GM12878 (cell line): ENCODE measurements at regions not wholly inside any gene's neighbourhood (a gene's known extent, or its start where the extent isn't known, plus 50 kb on each side); places are given as distances from the start of the nearest gene placed in this dataset.
A peak's percentile ranks its signal among the peaks of the same experiment; 100 is the strongest.

Source experiments
- ATAC-seq: fragments of 200-7000 bp; cut with Tn5 transposase; 3 replicates; pipeline ENCODE4 v1.9.1; 2020; ENCODE audit warnings: mild to moderate bottlenecking, moderate library complexity
- BruUV-seq: library from RNA; stranded (reverse); fragments of 400-500 nt; replicated peaks from 2 replicates; lab custom pipeline; 2021; lab: Mats Ljungman, UMichigan
- CTCF ChIA-PET: fragments of 300-600 bp; sonication (Branson Sonifier 250); formaldehyde crosslinking; extraction: SDS; loops from one replicate; lab custom pipeline; 2021; ENCODE audit warnings: inconsistent platforms; lab: Yijun Ruan, JAX
- POLR2A ChIA-PET: fragments of 350-600 bp; formaldehyde crosslinking; extraction: SDS; loops from one replicate; lab custom pipeline; 2021; ENCODE audit warnings: inconsistent platforms; lab: Charles Lee
- RAD21 ChIA-PET: fragments of 300-600 bp; sonication (Branson Sonifier 250); formaldehyde crosslinking; loops from one replicate; lab custom pipeline; 2023; ENCODE audit warnings: antibody characterized with exemption; ENCODE audit not compliant: unreplicated experiment; lab: Charles Lee
- SMC1A ChIA-PET: fragments of 300-600 bp; sonication (Branson Sonifier 250); formaldehyde crosslinking; loops from one replicate; lab custom pipeline; 2023; ENCODE audit not compliant: unreplicated experiment, uncharacterized antibody; lab: Charles Lee
- DNase-seq: peaks from one replicate; pipeline ENCODE4 v3.0.0-alpha.2; 2011; ENCODE audit warnings: low read depth, low spot score
- FAIRE-seq: peaks from 3 replicates; lab custom pipeline; 2011; peaks lifted over from hg19 to GRCh38; lab: Jason Lieb, UNC
- H2AFZ ChIP-seq: 2 replicates; pipeline ENCODE4 v1.6.0; 2011; ENCODE audit warnings: low read depth, low read length, control low read depth; ENCODE audit not compliant: control insufficient read depth
- H3K27ac ChIP-seq: 2 replicates; pipeline ENCODE4 v1.5.1; 2011; ENCODE audit warnings: control low read depth; ENCODE audit not compliant: control insufficient read depth, insufficient read depth
- H3K27me3 ChIP-seq, 2 experiments: replicated peaks in 1 of 2; 2 replicates each; pipeline versions ENCODE4 v1.6.0 to v1.6.1; 2011; ENCODE audit warnings: low read length in 1 of 2; ENCODE audit not compliant: control insufficient read depth in 2 of 2, insufficient read depth in 2 of 2
- H3K36me3 ChIP-seq, 2 experiments: 2 replicates each; pipeline ENCODE4 v1.5.1; 2011; ENCODE audit warnings: low read length in 1 of 2; ENCODE audit not compliant: control insufficient read depth in 2 of 2, insufficient read depth in 2 of 2
- H3K4me1 ChIP-seq: 2 replicates; pipeline ENCODE4 v1.6.1; 2011; ENCODE audit warnings: mild to moderate bottlenecking, low read length, moderate library complexity, mixed read lengths; ENCODE audit not compliant: control insufficient read depth, insufficient read depth
- H3K4me2 ChIP-seq: 2 replicates; pipeline ENCODE4 v1.6.0; 2011; ENCODE audit warnings: control low read depth; ENCODE audit not compliant: control insufficient read depth, insufficient read depth
- H3K4me3 ChIP-seq: fragments of 200-600 bp; sonication (generic); 2 replicates; pipeline ENCODE4 v1.5.1; 2016
- H3K79me2 ChIP-seq: 2 replicates; pipeline ENCODE4 v1.6.0; 2011; ENCODE audit warnings: low read length; ENCODE audit not compliant: control insufficient read depth, insufficient read depth
- H3K9ac ChIP-seq: 2 replicates; pipeline ENCODE4 v1.8.0; 2011; ENCODE audit warnings: low read length, control low read depth, mixed read lengths; ENCODE audit not compliant: control insufficient read depth, insufficient read depth
- H3K9me3 ChIP-seq: replicated peaks from 3 replicates; pipeline ENCODE4 v1.5.1; 2011; ENCODE audit warnings: mild to moderate bottlenecking, low read length; ENCODE audit not compliant: control insufficient read depth, insufficient read depth
- H4K20me1 ChIP-seq: 2 replicates; pipeline ENCODE4 v1.6.0; 2011; ENCODE audit not compliant: control insufficient read depth, insufficient read depth
- ETV6 ChIP-seq, 2 experiments: fragments of 450-650 bp in 1 of 2; IDR thresholded peaks in 1 of 2; conservative IDR thresholded peaks in 1 of 2; 2 replicates each; pipeline ENCODE4 v1.6.1; 2014; ENCODE audit warnings: antibody characterized with exemption in 1 of 2, borderline replicate concordance in 1 of 2, low read depth in 1 of 2, mild to moderate bottlenecking in 1 of 2, moderate library complexity in 1 of 2
- HDAC2 ChIP-seq: fragments of 200-600 bp; sonication (generic); IDR thresholded peaks from 2 replicates; pipeline ENCODE4 v1.6.1; 2017
- WGBS: methylation state at CpG from one replicate; pipeline ENCODE4 v1.1.6; 2016; ENCODE audit warnings: low lambda C conversion rate; ENCODE audit not compliant: insufficient replicate concordance, insufficient coverage; ENCODE audit errors: missing lambda C conversion rate; 5-methylcytosine and 5-hydroxymethylcytosine counted together
- in situ Hi-C: fragments of 300-500 bp; cut with MboI; formaldehyde crosslinking; loops from 9 replicates; pipeline ENCODE4 v1.14.3; 2018; ENCODE audit warnings: mixed read lengths
- intact Hi-C: fragments of 100-400 bp; cut with micrococcal nuclease; formaldehyde crosslinking; loops from one replicate; pipeline ENCODE4 v1.14.2; 2022; ENCODE audit not compliant: unreplicated experiment
- TF ChIP-seq, protein P1 (sequence below): IDR thresholded peaks from 2 replicates; pipeline ENCODE4 v1.6.1; 2011; ENCODE audit warnings: low read depth, low read length, improper control_type of control experiment, borderline replicate concordance
- TF ChIP-seq, protein P2 (sequence below): IDR thresholded peaks from 2 replicates; pipeline ENCODE4 v1.6.1; 2012; ENCODE audit warnings: mild to moderate bottlenecking, low read depth, low read length
- TF ChIP-seq, protein P3 (sequence below): fragments of 450-650 bp; IDR thresholded peaks from 2 replicates; pipeline ENCODE4 v1.6.1; 2017; ENCODE audit warnings: mild to moderate bottlenecking, moderate library complexity

DNA sequence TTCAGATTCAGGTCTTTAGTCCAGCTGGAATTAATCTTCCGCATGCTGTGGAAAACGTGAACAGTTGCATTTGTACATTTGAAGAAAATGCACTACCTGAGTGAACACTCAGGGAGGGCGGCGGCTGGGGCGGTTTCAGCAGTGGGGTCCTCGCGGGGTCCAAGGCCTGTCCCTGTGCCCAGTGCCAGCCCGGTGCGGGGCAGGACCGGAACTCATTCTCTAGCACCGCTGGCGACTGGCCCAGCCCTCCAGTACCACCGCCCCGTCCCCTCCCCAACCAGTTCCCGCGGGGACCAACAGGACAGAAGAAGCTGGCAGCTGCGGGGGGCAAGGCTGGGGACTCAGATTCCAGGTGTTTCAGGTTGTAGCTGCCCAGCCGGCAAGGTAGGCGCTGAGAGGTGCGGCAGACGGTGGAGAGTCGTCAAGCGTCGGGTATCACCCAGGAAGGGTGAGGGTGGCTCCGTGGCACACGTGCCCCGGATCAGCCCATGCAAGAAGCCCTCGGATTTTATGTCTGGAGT is 72.2 kb upstream of the ARNT2 start (continued):
- TF ChIP-seq ETV6 (conservative IDR thresholded peaks at IDR 0.05 in 1 of 2, IDR thresholded peaks at IDR 0.05 in 1 of 2; ENCODE audit: borderline replicate concordance in 1 of 2, low read depth in 1 of 2): no peak
- TF ChIP-seq, protein P1, sequence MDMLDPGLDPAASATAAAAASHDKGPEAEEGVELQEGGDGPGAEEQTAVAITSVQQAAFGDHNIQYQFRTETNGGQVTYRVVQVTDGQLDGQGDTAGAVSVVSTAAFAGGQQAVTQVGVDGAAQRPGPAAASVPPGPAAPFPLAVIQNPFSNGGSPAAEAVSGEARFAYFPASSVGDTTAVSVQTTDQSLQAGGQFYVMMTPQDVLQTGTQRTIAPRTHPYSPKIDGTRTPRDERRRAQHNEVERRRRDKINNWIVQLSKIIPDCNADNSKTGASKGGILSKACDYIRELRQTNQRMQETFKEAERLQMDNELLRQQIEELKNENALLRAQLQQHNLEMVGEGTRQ: no peak
- TF ChIP-seq, protein P2, sequence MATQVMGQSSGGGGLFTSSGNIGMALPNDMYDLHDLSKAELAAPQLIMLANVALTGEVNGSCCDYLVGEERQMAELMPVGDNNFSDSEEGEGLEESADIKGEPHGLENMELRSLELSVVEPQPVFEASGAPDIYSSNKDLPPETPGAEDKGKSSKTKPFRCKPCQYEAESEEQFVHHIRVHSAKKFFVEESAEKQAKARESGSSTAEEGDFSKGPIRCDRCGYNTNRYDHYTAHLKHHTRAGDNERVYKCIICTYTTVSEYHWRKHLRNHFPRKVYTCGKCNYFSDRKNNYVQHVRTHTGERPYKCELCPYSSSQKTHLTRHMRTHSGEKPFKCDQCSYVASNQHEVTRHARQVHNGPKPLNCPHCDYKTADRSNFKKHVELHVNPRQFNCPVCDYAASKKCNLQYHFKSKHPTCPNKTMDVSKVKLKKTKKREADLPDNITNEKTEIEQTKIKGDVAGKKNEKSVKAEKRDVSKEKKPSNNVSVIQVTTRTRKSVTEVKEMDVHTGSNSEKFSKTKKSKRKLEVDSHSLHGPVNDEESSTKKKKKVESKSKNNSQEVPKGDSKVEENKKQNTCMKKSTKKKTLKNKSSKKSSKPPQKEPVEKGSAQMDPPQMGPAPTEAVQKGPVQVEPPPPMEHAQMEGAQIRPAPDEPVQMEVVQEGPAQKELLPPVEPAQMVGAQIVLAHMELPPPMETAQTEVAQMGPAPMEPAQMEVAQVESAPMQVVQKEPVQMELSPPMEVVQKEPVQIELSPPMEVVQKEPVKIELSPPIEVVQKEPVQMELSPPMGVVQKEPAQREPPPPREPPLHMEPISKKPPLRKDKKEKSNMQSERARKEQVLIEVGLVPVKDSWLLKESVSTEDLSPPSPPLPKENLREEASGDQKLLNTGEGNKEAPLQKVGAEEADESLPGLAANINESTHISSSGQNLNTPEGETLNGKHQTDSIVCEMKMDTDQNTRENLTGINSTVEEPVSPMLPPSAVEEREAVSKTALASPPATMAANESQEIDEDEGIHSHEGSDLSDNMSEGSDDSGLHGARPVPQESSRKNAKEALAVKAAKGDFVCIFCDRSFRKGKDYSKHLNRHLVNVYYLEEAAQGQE: no peak

DNA sequence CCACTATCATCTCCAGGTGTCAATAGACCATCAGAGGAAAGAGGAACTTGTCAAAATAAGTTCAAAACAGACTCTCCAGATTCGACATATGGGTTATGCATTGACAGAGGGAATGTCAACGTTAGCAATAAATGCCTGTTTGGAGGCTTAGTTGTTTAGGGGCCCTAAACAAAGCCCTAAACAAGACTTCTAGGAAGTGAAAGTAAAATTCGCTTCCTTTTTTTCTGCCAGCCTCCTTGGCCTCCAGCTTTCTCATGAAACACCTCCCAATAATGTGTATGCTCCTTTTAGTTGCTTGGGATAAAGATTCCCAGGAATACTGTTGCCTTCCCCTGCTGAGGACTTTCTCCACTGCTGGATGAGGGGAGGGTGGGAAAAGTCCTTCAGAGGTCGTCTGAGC is 70.9 kb upstream of the ARNT2 start:
- no peaks in the 10 kb centered on the region for H3K79me2 ChIP-seq
- ChIA-PET SMC1A (no interaction called here), RAD21 (no interaction called here), POLR2A (no interaction called here)
- no peak overlapping the region for H2AFZ ChIP-seq
- H3K4me1 ChIP-seq: no peaks in the 10 kb centered on the region
- 3% methylated on average over 4 of the region's 4 CpGs for WGBS
- no peak for DNase-seq
- intact Hi-C loops: no loop called here
- H3K27me3 ChIP-seq: no peaks in the 10 kb centered on the region; a peak in 1 of 4 replicates
- no peak overlapping the region for H3K9ac ChIP-seq
- TF ChIP-seq HDAC2: no peak
- TF ChIP-seq, protein P3, sequence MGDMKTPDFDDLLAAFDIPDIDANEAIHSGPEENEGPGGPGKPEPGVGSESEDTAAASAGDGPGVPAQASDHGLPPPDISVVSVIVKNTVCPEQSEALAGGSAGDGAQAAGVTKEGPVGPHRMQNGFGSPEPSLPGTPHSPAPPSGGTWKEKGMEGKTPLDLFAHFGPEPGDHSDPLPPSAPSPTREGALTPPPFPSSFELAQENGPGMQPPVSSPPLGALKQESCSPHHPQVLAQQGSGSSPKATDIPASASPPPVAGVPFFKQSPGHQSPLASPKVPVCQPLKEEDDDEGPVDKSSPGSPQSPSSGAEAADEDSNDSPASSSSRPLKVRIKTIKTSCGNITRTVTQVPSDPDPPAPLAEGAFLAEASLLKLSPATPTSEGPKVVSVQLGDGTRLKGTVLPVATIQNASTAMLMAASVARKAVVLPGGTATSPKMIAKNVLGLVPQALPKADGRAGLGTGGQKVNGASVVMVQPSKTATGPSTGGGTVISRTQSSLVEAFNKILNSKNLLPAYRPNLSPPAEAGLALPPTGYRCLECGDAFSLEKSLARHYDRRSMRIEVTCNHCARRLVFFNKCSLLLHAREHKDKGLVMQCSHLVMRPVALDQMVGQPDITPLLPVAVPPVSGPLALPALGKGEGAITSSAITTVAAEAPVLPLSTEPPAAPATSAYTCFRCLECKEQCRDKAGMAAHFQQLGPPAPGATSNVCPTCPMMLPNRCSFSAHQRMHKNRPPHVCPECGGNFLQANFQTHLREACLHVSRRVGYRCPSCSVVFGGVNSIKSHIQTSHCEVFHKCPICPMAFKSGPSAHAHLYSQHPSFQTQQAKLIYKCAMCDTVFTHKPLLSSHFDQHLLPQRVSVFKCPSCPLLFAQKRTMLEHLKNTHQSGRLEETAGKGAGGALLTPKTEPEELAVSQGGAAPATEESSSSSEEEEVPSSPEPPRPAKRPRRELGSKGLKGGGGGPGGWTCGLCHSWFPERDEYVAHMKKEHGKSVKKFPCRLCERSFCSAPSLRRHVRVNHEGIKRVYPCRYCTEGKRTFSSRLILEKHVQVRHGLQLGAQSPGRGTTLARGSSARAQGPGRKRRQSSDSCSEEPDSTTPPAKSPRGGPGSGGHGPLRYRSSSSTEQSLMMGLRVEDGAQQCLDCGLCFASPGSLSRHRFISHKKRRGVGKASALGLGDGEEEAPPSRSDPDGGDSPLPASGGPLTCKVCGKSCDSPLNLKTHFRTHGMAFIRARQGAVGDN: no peak
- TF ChIP-seq, all 136 proteins: peak for 0
- no peak overlapping the region for H3K27ac ChIP-seq
- FAIRE-seq: no peak
- peak overlapping the region; percentile 7; the same call in 1 of the 2 replicates for H3K4me2 ChIP-seq
- BruUV-seq: no TSS peak
- in situ Hi-C loops: no loop called here
- CTCF ChIA-PET: no interaction called here
- no peaks in the 10 kb centered on the region for H3K9me3 ChIP-seq
- ATAC-seq: no peak
- no peak overlapping the region for H3K4me3 ChIP-seq
- no peaks in the 10 kb centered on the region for H3K36me3 ChIP-seq
- H4K20me1 ChIP-seq: no peaks in the 10 kb centered on the region
